B cell (primary cell): ENCODE measurements at regions not wholly inside any gene's neighbourhood (a gene's known extent, or its start where the extent isn't known, plus 50 kb on each side); places are given as distances from the start of the nearest gene placed in this dataset.

ENCODE experiments used
- ATAC-seq: fragments of 200-7000 bp; cut with Tn5 transposase; one replicate; pipeline ENCODE4 v1.10.0; 2021; ENCODE audit warnings: low read depth, mild to moderate bottlenecking, moderate number of reproducible peaks, moderate library complexity
- CTCF ChIA-PET: fragments of 350-600 bp; sonication (Branson Sonifier 250); formaldehyde crosslinking; loops from one replicate; lab custom pipeline; 2021; ENCODE audit warnings: antibody characterized with exemption, inconsistent platforms; lab: Charles Lee
- POLR2A ChIA-PET: fragments of 350-600 bp; sonication (Branson Sonifier 250); formaldehyde crosslinking; loops from one replicate; lab custom pipeline; 2021; ENCODE audit warnings: antibody characterized with exemption; lab: Charles Lee
- DNase-seq: peaks from one replicate; pipeline ENCODE4 v3.0.0; 2013
- H2AFZ ChIP-seq: 2 replicates; pipeline ENCODE4 v1.6.1; 2012; ENCODE audit warnings: mild to moderate bottlenecking, low read depth, low read length; ENCODE audit not compliant: insufficient read depth, poor library complexity, severe bottlenecking
- H3K27ac ChIP-seq, 2 donors: 1 replicate in 1 of 2; 2 replicates in 1 of 2; pipeline ENCODE4 v1.5.1; 2012 to 2013; ENCODE audit warnings: low read length in 2 of 2, mild to moderate bottlenecking in 2 of 2, moderate library complexity in 1 of 2
- H3K27me3 ChIP-seq, 4 experiments: fragments of 200-600 bp in 1 of 4; sonication (generic) in 1 of 4; replicated peaks in 1 of 4; 1 replicate in 2 of 4; 2 replicates in 2 of 4; pipeline versions ENCODE4 v1.6.1 to v1.7.0; 2013 to 2016; ENCODE audit warnings: low read length in 3 of 4, mild to moderate bottlenecking in 2 of 4, mixed read lengths in 1 of 4, moderate library complexity in 1 of 4; ENCODE audit not compliant: insufficient read depth in 4 of 4, control insufficient read depth in 3 of 4; ENCODE audit errors: control extremely low read depth in 1 of 4
- H3K36me3 ChIP-seq, 2 experiments: replicated peaks in 1 of 2; 1 replicate in 1 of 2; 2 replicates in 1 of 2; pipeline versions ENCODE4 v1.6.1 to v1.7.1; 2013; ENCODE audit warnings: low read length in 1 of 2; ENCODE audit not compliant: insufficient read depth in 2 of 2, control insufficient read depth in 1 of 2; ENCODE audit errors: control extremely low read depth in 1 of 2, extremely low read depth in 1 of 2
- H3K4me1 ChIP-seq, 2 donors: fragments of 200-600 bp in 1 of 2; sonication (generic) in 1 of 2; 1 replicate in 1 of 2; 2 replicates in 1 of 2; pipeline versions ENCODE4 v1.5.1 to v1.6.1; 2013 to 2017; ENCODE audit warnings: low read length in 2 of 2; ENCODE audit not compliant: control insufficient read depth in 2 of 2, insufficient read depth in 2 of 2
- H3K4me2 ChIP-seq: replicated peaks from 2 replicates; pipeline ENCODE3; 2012; ENCODE audit warnings: mild to moderate bottlenecking, low read depth, low read length; ENCODE audit not compliant: poor library complexity, severe bottlenecking
- H3K4me3 ChIP-seq, 5 experiments: fragments of 200-600 bp in 1 of 5; sonication (generic) in 1 of 5; 1 replicate in 3 of 5; 2 replicates in 2 of 5; pipeline versions ENCODE4 v1.5.1 to v1.7.0; 2011 to 2016; ENCODE audit warnings: low read length in 4 of 5, mild to moderate bottlenecking in 4 of 5, low read depth in 2 of 5, control low read depth in 1 of 5, moderate library complexity in 1 of 5; ENCODE audit not compliant: insufficient read depth in 1 of 5; ENCODE audit errors: control extremely low read depth in 1 of 5, extremely low read depth in 1 of 5
- H3K79me2 ChIP-seq: fragments of 200-600 bp; sonication (generic); one replicate; pipeline ENCODE4 v1.6.0; 2016; ENCODE audit warnings: low read length; ENCODE audit not compliant: control insufficient read depth, insufficient read depth
- H3K9ac ChIP-seq: fragments of 200-600 bp; sonication (generic); 2 replicates; pipeline ENCODE4 v1.6.1; 2017; ENCODE audit warnings: mild to moderate bottlenecking, low read length, moderate library complexity
- H3K9me3 ChIP-seq, 3 donors: one replicate each; pipeline versions ENCODE4 v1.6.1 to v1.7.1; 2013; ENCODE audit warnings: low read length in 2 of 3; ENCODE audit not compliant: control insufficient read depth in 2 of 3, insufficient read depth in 1 of 3; ENCODE audit errors: control extremely low read depth in 1 of 3
- H4K20me1 ChIP-seq: 2 replicates; pipeline ENCODE4 v1.6.0; 2012; ENCODE audit warnings: mild to moderate bottlenecking, low read length; ENCODE audit not compliant: insufficient read depth, control insufficient read depth, poor library complexity, severe bottlenecking
- H3K27ac Mint-ChIP-seq: one replicate; pipeline ENCODE4 v1.8.0; 2021; ENCODE audit warnings: mixed read lengths
- H3K27me3 Mint-ChIP-seq: one replicate; pipeline ENCODE4 v1.8.0; 2021; ENCODE audit warnings: mixed read lengths
- H3K4me1 Mint-ChIP-seq: one replicate; pipeline ENCODE4 v1.8.0; 2021; ENCODE audit warnings: mixed read lengths
- H3K4me3 Mint-ChIP-seq: one replicate; pipeline ENCODE4 v1.8.0; 2021; ENCODE audit warnings: mixed read lengths
- H3K9me3 Mint-ChIP-seq: one replicate; pipeline ENCODE4 v1.8.0; 2022; ENCODE audit warnings: mixed read lengths; ENCODE audit not compliant: insufficient read depth
- EZH2 ChIP-seq: IDR thresholded peaks from 2 replicates; pipeline ENCODE4 v1.6.1; 2012; ENCODE audit warnings: borderline replicate concordance, low read depth, mild to moderate bottlenecking, moderate library complexity, low read length; ENCODE audit not compliant: insufficient read depth, poor library complexity, severe bottlenecking
- WGBS: methylation state at CpG from one replicate; pipeline ENCODE4 v1.1.5; 2013; ENCODE audit warnings: missing lambda C conversion rate; ENCODE audit not compliant: insufficient coverage; 5-methylcytosine and 5-hydroxymethylcytosine counted together
- intact Hi-C: fragments of 100-400 bp; cut with micrococcal nuclease; formaldehyde crosslinking; loops from one replicate; pipeline ENCODE4 v1.10.0; 2022
- TF ChIP-seq, protein P1 (sequence below): fragments of 200-600 bp; IDR thresholded peaks from one replicate; pipeline ENCODE4 v1.8.0; 2022; ENCODE audit warnings: antibody characterized with exemption, mild to moderate bottlenecking

DNA sequence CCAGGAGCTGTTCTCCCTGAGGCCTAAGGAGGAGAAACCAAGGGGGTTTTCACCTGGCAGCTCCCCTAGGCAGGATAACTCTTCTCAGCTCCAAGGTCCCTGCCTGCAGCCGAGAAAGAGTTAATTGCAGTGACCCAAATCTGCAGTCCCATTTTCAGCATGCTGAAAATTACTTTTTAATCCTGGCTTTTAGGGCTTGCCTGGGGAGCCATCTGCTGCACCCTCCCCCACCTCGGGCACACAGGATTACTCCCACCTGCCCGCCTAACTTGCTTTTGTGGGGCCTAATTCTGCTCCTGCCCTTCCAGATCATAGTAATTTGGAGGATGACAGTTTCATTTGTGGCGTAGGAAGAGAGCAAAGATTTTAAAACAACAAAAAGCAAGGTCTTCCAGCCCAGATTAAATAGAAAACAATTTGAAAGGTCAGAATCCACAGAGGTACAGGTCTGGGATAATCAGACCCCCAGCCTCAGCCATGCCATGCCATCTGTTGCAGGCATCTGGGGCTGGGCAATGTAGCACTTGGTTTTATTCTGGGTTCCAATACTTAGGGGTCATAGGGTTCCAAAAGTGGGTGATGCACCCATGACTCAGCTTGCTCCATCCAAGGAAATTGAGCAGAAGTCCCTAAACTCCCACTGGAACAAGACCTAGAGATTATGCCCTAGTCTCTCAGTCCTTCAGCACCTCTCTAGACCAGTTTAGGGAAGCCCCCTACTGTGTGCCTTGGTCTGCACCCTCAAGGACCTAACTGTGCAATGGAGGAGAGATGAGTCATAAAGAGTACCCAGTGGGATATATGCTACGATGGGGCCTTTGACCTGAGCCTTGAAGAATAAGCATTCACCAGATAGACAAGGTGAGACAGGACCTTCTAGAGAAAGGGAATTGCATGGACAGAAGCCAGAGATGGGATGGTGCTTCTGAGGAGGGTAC, 64.5 kb upstream of the NLK start:
- no peak overlapping the region for H3K9ac ChIP-seq
- H3K27ac Mint-ChIP-seq, result no peak overlapping the region
- peaks cover 0 to 5% (median 0%) of the 10 kb centered on the region in 3 donors for H3K9me3 ChIP-seq
- DNase-seq (no peak), ATAC-seq (no peak)
- H3K27me3 Mint-ChIP-seq, result peaks cover 4% of the 10 kb centered on the region
- POLR2A ChIA-PET, result no interaction called here
- H3K79me2 ChIP-seq, result no peaks in the 10 kb centered on the region
- TF ChIP-seq, protein P1, sequence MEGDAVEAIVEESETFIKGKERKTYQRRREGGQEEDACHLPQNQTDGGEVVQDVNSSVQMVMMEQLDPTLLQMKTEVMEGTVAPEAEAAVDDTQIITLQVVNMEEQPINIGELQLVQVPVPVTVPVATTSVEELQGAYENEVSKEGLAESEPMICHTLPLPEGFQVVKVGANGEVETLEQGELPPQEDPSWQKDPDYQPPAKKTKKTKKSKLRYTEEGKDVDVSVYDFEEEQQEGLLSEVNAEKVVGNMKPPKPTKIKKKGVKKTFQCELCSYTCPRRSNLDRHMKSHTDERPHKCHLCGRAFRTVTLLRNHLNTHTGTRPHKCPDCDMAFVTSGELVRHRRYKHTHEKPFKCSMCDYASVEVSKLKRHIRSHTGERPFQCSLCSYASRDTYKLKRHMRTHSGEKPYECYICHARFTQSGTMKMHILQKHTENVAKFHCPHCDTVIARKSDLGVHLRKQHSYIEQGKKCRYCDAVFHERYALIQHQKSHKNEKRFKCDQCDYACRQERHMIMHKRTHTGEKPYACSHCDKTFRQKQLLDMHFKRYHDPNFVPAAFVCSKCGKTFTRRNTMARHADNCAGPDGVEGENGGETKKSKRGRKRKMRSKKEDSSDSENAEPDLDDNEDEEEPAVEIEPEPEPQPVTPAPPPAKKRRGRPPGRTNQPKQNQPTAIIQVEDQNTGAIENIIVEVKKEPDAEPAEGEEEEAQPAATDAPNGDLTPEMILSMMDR, result no peak
- no peak for TF ChIP-seq EZH2
- WGBS, result 92% methylated on average over 2 of the region's 5 CpGs
- no peaks in the 10 kb centered on the region for H3K36me3 ChIP-seq
- intact Hi-C loops, result no loop called here
- H3K4me1 Mint-ChIP-seq, result peaks cover 8% of the 10 kb centered on the region
- H3K4me2 ChIP-seq, result no peak overlapping the region
- no peak overlapping the region for H3K27ac ChIP-seq
- no peaks in the 10 kb centered on the region for H4K20me1 ChIP-seq
- H3K4me3 Mint-ChIP-seq, result no peak overlapping the region
- no peak overlapping the region for H3K4me3 ChIP-seq
- H2AFZ ChIP-seq, result no peak overlapping the region
- H3K27me3 ChIP-seq, result peaks cover 0 to 5% (median 0%) of the 10 kb centered on the region in 4 experiments
- no peaks in the 10 kb centered on the region for H3K9me3 Mint-ChIP-seq
- peaks cover 4 to 5% of the 10 kb centered on the region in 2 donors for H3K4me1 ChIP-seq
- CTCF ChIA-PET, result no interaction called here

DNA sequence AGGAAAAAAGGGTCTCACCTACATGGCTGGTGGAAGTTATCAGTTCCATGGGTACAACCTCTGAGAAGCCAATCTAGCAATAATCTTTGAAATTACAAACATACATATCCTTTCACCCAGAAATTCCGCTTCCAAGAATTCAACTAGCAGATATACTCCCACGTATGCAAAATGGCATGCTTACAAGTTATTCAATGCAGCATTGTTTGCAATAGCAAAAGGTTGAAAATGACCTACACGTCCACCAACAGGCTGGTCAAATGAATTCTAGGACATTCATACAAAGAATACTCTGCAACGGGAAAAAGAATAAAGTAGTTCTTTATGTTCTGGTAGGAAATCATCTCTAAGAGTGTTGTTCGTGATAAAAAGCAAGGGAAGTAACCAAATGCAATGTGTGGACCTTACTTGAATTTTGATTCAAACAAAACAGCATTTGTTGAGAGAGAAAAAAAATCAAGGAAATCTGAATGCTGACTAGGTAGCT, 63.7 kb upstream of the NLK start:
- Histone ChIP-seq H2AFZ (no peak overlapping the region), H4K20me1 (no peaks in the 10 kb centered on the region), H3K9ac (no peak overlapping the region), H3K27ac (no peak overlapping the region), H3K9me3 (peaks cover 0 to 5% (median 0%) of the 10 kb centered on the region in 3 donors), H3K4me2 (no peak overlapping the region), H3K4me1 (peaks cover 4 to 5% of the 10 kb centered on the region in 2 donors), H3K79me2 (no peaks in the 10 kb centered on the region), H3K36me3 (no peaks in the 10 kb centered on the region), H3K27me3 (peaks cover 0 to 5% (median 0%) of the 10 kb centered on the region in 4 experiments), H3K4me3 (no peak overlapping the region)
- no peak for DNase-seq
- no peak for ATAC-seq
- Mint-ChIP-seq H3K9me3 (no peaks in the 10 kb centered on the region), H3K27ac (no peak overlapping the region), H3K4me3 (no peak overlapping the region), H3K4me1 (peaks cover 8% of the 10 kb centered on the region), H3K27me3 (peaks cover 5% of the 10 kb centered on the region)
- TF ChIP-seq EZH2, result no peak
- TF ChIP-seq, protein P1, result no peak
- WGBS, result 92% methylated on average over 3 of the region's 5 CpGs
- POLR2A ChIA-PET, result no interaction called here
- intact Hi-C loops, result no loop called here
- CTCF ChIA-PET, result interaction anchor here (0.7 kb wide), 1 partner anchor 160 kb away, joined by 3 read pairs; no protein-coding TSS in a partner anchor
